DOHH2 (cell line): ENCODE measurements at regions not wholly inside any gene's neighbourhood (a gene's known extent, or its start where the extent isn't known, plus 50 kb on each side); places are given as distances from the start of the nearest gene placed in this dataset.

ENCODE experiments used
- H3F3A ChIP-seq: fragments of 200-600 bp; sonication (generic), shearing (Covaris generic); 2 replicates; pipeline ENCODE4 v1.6.0; 2016; ENCODE audit warnings: antibody characterized with exemption, mild to moderate bottlenecking; ENCODE audit not compliant: control insufficient read depth, insufficient read depth
- H3K27ac ChIP-seq: fragments of 200-600 bp; sonication (generic); 2 replicates; pipeline ENCODE4 v1.5.1; 2014; ENCODE audit warnings: low read depth, mild to moderate bottlenecking, low read length, moderate library complexity
- H3K27me3 ChIP-seq: fragments of 200-600 bp; sonication (generic); 2 replicates; pipeline ENCODE4 v1.6.1; 2014; ENCODE audit warnings: mild to moderate bottlenecking, low read length, mixed read lengths; ENCODE audit not compliant: control insufficient read depth
- H3K36me3 ChIP-seq: fragments of 200-600 bp; sonication (generic); 2 replicates; pipeline ENCODE4 v1.6.1; 2014; ENCODE audit warnings: mild to moderate bottlenecking, low read length, moderate library complexity, mixed read lengths; ENCODE audit not compliant: control insufficient read depth
- H3K4me1 ChIP-seq: fragments of 200-600 bp; sonication (generic); 2 replicates; pipeline ENCODE4 v1.6.1; 2014; ENCODE audit warnings: mild to moderate bottlenecking, low read length, mixed read lengths; ENCODE audit not compliant: control insufficient read depth
- H3K4me2 ChIP-seq: fragments of 200-600 bp; sonication (generic); 2 replicates; pipeline ENCODE4 v1.6.0; 2014; ENCODE audit warnings: mild to moderate bottlenecking, low read length, moderate library complexity
- H3K4me3 ChIP-seq: fragments of 200-600 bp; sonication (generic); 2 replicates; pipeline ENCODE4 v1.5.1; 2014; ENCODE audit warnings: mild to moderate bottlenecking, low read length, mixed read lengths
- H3K79me2 ChIP-seq: fragments of 200-600 bp; sonication (generic); 2 replicates; pipeline ENCODE4 v1.6.1; 2014; ENCODE audit warnings: mild to moderate bottlenecking, low read length, mixed read lengths; ENCODE audit not compliant: control insufficient read depth
- H3K9me2 ChIP-seq: fragments of 200-600 bp; sonication (generic); replicated peaks from 2 replicates; pipeline ENCODE4 v1.6.1; 2014; ENCODE audit warnings: mild to moderate bottlenecking, low read length, mixed read lengths; ENCODE audit not compliant: control insufficient read depth
- H3K9me3 ChIP-seq: fragments of 200-600 bp; sonication (generic); 2 replicates; pipeline ENCODE4 v1.6.1; 2014; ENCODE audit warnings: antibody characterized with exemption, low read length, mixed read lengths; ENCODE audit not compliant: control insufficient read depth, insufficient read depth
- H4K20me1 ChIP-seq: fragments of 200-600 bp; sonication (generic); 2 replicates; pipeline ENCODE4 v1.6.0; 2014; ENCODE audit warnings: low read depth, mild to moderate bottlenecking, antibody characterized with exemption, low read length, moderate library complexity; ENCODE audit not compliant: control insufficient read depth, insufficient read depth
- CTCF ChIP-seq: fragments of 200-600 bp; sonication (generic); IDR thresholded peaks from one replicate; pipeline ENCODE4 v1.5.1; 2014; ENCODE audit warnings: antibody characterized with exemption, mild to moderate bottlenecking, low read depth, low read length; ENCODE audit not compliant: poor library complexity, severe bottlenecking
- EZH2phosphoT487 ChIP-seq: fragments of 200-600 bp; sonication (generic); IDR thresholded peaks from 2 replicates; pipeline ENCODE4 v1.6.1; 2017; ENCODE audit warnings: borderline replicate concordance, mild to moderate bottlenecking, antibody characterized with exemption, low read length, moderate library complexity, mixed read lengths

GRCh38 chr7:88456490-88456889 is 149.8 kb upstream of the STEAP4 start:
- H3K27ac ChIP-seq = no peak overlapping the region
- H3K9me3 ChIP-seq = no peaks in the 10 kb centered on the region
- H3K27me3 ChIP-seq = no peaks in the 10 kb centered on the region
- H3F3A ChIP-seq = no peaks in the 10 kb centered on the region
- TF ChIP-seq EZH2phosphoT487 (no peak), CTCF (no peak)
- no peak overlapping the region for H3K4me3 ChIP-seq
- no peaks in the 10 kb centered on the region for H3K9me2 ChIP-seq
- H4K20me1 ChIP-seq = no peaks in the 10 kb centered on the region
- H3K79me2 ChIP-seq = no peaks in the 10 kb centered on the region
- H3K4me2 ChIP-seq = no peak overlapping the region
- no peaks in the 10 kb centered on the region for H3K36me3 ChIP-seq
- no peaks in the 10 kb centered on the region for H3K4me1 ChIP-seq

- Histone ChIP-seq H3K27me3 (no peaks in the 10 kb centered on the region), H3K9me2 (no peaks in the 10 kb centered on the region), H3K9me3 (no peaks in the 10 kb centered on the region), H3K36me3 (no peaks in the 10 kb centered on the region), H3K4me2 (no peak overlapping the region), H3F3A (no peaks in the 10 kb centered on the region), H3K27ac (no peak overlapping the region), H3K4me3 (no peak overlapping the region), H4K20me1 (no peaks in the 10 kb centered on the region), H3K4me1 (no peaks in the 10 kb centered on the region), H3K79me2 (no peaks in the 10 kb centered on the region)
- TF ChIP-seq CTCF = no peak
- no peak for TF ChIP-seq EZH2phosphoT487
These were observed 149.0 kb upstream of the STEAP4 start for GRCh38 chr7:88455696-88456095.

- no peaks in the 10 kb centered on the region for H4K20me1 ChIP-seq
- H3K27ac ChIP-seq = no peak overlapping the region
- H3K9me3 ChIP-seq = no peaks in the 10 kb centered on the region
- no peaks in the 10 kb centered on the region for H3K4me1 ChIP-seq
- H3K9me2 ChIP-seq = no peaks in the 10 kb centered on the region
- H3K4me3 ChIP-seq = no peak overlapping the region
- no peak for TF ChIP-seq CTCF
- H3K4me2 ChIP-seq = no peak overlapping the region
- H3K36me3 ChIP-seq = no peaks in the 10 kb centered on the region
- no peaks in the 10 kb centered on the region for H3F3A ChIP-seq
- no peaks in the 10 kb centered on the region for H3K79me2 ChIP-seq
- H3K27me3 ChIP-seq = no peaks in the 10 kb centered on the region
These were observed 146.0 kb upstream of the STEAP4 start for GRCh38 chr7:88452646-88453045.

- H4K20me1 ChIP-seq = no peaks in the 10 kb centered on the region
- no peaks in the 10 kb centered on the region for H3K79me2 ChIP-seq
- TF ChIP-seq EZH2phosphoT487 (no peak), CTCF (no peak)
- H3K4me1 ChIP-seq = no peaks in the 10 kb centered on the region
- H3K27ac ChIP-seq = no peak overlapping the region
- no peak overlapping the region for H3K4me2 ChIP-seq
- H3K27me3 ChIP-seq = no peaks in the 10 kb centered on the region
- no peaks in the 10 kb centered on the region for H3K36me3 ChIP-seq
- no peaks in the 10 kb centered on the region for H3F3A ChIP-seq
- H3K4me3 ChIP-seq = no peak overlapping the region
- H3K9me3 ChIP-seq = no peaks in the 10 kb centered on the region
- no peaks in the 10 kb centered on the region for H3K9me2 ChIP-seq
These were observed 144.2 kb upstream of the STEAP4 start for GRCh38 chr7:88450874-88451273.
